CD4-positive, CD25-positive, alpha-beta regulatory T cell (primary cell): ENCODE measurements at regions not wholly inside any gene's neighbourhood (a gene's known extent, or its start where the extent isn't known, plus 50 kb on each side); places are given as distances from the start of the nearest gene placed in this dataset.

Source experiments
- ATAC-seq, 2 donors: fragments of 150-1000 bp; cut with Tn5 transposase; one replicate each; pipeline ENCODE4 v1.10.0; 2021; ENCODE audit warnings: low read depth in 2 of 2, moderate number of reproducible peaks in 2 of 2, moderate library complexity in 1 of 2
- DNase-seq, 3 donors: peaks; one replicate each; pipeline versions ENCODE4 v3.0.0 to v3.0.0-alpha.2; 2012 to 2022; ENCODE audit warnings: mixed read lengths in 1 of 3
- H3K27ac ChIP-seq: one replicate; pipeline ENCODE4 v1.7.0; 2013; ENCODE audit warnings: mild to moderate bottlenecking, low read length; ENCODE audit not compliant: insufficient read depth, poor library complexity, severe bottlenecking
- H3K27me3 ChIP-seq: one replicate; pipeline ENCODE4 v1.7.0; 2013; ENCODE audit warnings: low read length; ENCODE audit not compliant: control insufficient read depth, insufficient read depth
- H3K36me3 ChIP-seq: one replicate; pipeline ENCODE4 v1.7.0; 2013; ENCODE audit warnings: mild to moderate bottlenecking, low read length, moderate library complexity; ENCODE audit not compliant: control insufficient read depth, insufficient read depth
- H3K4me1 ChIP-seq: 2 replicates; pipeline ENCODE4 v1.7.0; 2013; ENCODE audit warnings: mild to moderate bottlenecking, low read length; ENCODE audit not compliant: insufficient read depth, control insufficient read depth, poor library complexity, severe bottlenecking
- H3K4me3 ChIP-seq: one replicate; pipeline ENCODE4 v1.7.0; 2013; ENCODE audit warnings: low read depth, mild to moderate bottlenecking, low read length, moderate library complexity
- H3K9me3 ChIP-seq, 2 experiments: 1 replicate in 1 of 2; 2 replicates in 1 of 2; pipeline ENCODE4 v1.7.0; 2013; ENCODE audit warnings: low read length in 2 of 2, mild to moderate bottlenecking in 1 of 2, moderate library complexity in 1 of 2; ENCODE audit not compliant: control insufficient read depth in 2 of 2
- H3K27ac Mint-ChIP-seq, 3 donors: one replicate each; pipeline ENCODE4 v1.8.0; 2020 to 2022; ENCODE audit warnings: mild to moderate bottlenecking in 3 of 3, mixed read lengths in 3 of 3, moderate library complexity in 2 of 3
- H3K27me3 Mint-ChIP-seq: one replicate; pipeline ENCODE4 v1.8.0; 2022; ENCODE audit warnings: mild to moderate bottlenecking, mixed read lengths
- H3K36me3 Mint-ChIP-seq: one replicate; pipeline ENCODE4 v1.8.0; 2020; ENCODE audit warnings: mixed read lengths
- H3K4me1 Mint-ChIP-seq, 4 donors: one replicate each; pipeline ENCODE4 v1.8.0; 2020 to 2022; ENCODE audit warnings: mixed read lengths in 4 of 4, mild to moderate bottlenecking in 1 of 4
- H3K4me3 Mint-ChIP-seq, 4 donors: one replicate each; pipeline ENCODE4 v1.8.0; 2020 to 2022; ENCODE audit warnings: mild to moderate bottlenecking in 4 of 4, mixed read lengths in 4 of 4, moderate library complexity in 3 of 4
- H3K9me3 Mint-ChIP-seq, 7 donors: one replicate each; pipeline ENCODE4 v1.8.0; 2020 to 2022; ENCODE audit warnings: mixed read lengths in 7 of 7, mild to moderate bottlenecking in 3 of 7, moderate library complexity in 2 of 7

GRCh38 chr2:160689441-160689840, 195.8 kb upstream of the RBMS1 start:
- peaks cover 0 to 1% (median 0%) of the 10 kb centered on the region in 7 donors for H3K9me3 Mint-ChIP-seq
- Histone ChIP-seq H3K9me3 (no peaks in the 10 kb centered on the region), H3K36me3 (no peaks in the 10 kb centered on the region), H3K4me3 (no peak overlapping the region), H3K4me1 (no peaks in the 10 kb centered on the region), H3K27ac (no peak overlapping the region), H3K27me3 (no peaks in the 10 kb centered on the region)
- peaks cover 6% of the 10 kb centered on the region for H3K27me3 Mint-ChIP-seq
- no peak for DNase-seq
- H3K27ac Mint-ChIP-seq = no peak overlapping the region
- no peak overlapping the region for H3K4me3 Mint-ChIP-seq
- no peaks in the 10 kb centered on the region for H3K4me1 Mint-ChIP-seq
- no peak for ATAC-seq
- no peaks in the 10 kb centered on the region for H3K36me3 Mint-ChIP-seq

GRCh38 chr2:160694221-160694620, 200.6 kb upstream of the RBMS1 start:
- H3K9me3 ChIP-seq = no peaks in the 10 kb centered on the region
- no peak overlapping the region for H3K27ac Mint-ChIP-seq
- no peaks in the 10 kb centered on the region for H3K4me1 ChIP-seq
- H3K4me3 Mint-ChIP-seq = no peak overlapping the region
- peaks cover 4% of the 10 kb centered on the region for H3K27me3 Mint-ChIP-seq
- H3K27me3 ChIP-seq = no peaks in the 10 kb centered on the region
- peaks cover 0 to 1% (median 0%) of the 10 kb centered on the region in 7 donors for H3K9me3 Mint-ChIP-seq
- no peak overlapping the region for H3K4me3 ChIP-seq
- ATAC-seq (no peak), DNase-seq (no peak)
- no peaks in the 10 kb centered on the region for H3K36me3 ChIP-seq
- H3K36me3 Mint-ChIP-seq = no peaks in the 10 kb centered on the region
- H3K27ac ChIP-seq = no peak overlapping the region
- no peaks in the 10 kb centered on the region for H3K4me1 Mint-ChIP-seq

DNA sequence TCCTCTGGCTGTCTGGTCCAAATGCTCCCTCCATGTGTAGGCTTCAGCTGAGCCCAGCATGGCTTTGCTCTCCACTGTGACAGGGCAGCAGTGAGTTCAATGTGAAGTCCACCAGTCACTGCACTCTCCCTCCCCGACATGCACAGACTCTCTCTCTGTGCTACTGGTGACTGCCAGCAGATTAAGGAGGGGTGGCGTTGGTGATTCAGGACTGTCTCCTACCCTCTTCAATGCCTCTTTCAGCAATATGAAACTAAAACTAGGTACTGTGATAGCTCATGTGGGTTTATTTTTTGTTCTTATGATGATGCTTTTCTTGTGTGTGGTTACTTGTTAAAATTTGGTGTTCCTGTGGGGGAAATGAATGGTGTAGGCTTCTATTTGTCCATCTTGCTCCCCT, 201.0 kb upstream of the RBMS1 start:
- Histone ChIP-seq H3K9me3 (no peaks in the 10 kb centered on the region), H3K36me3 (no peaks in the 10 kb centered on the region), H3K27me3 (no peaks in the 10 kb centered on the region), H3K4me1 (no peaks in the 10 kb centered on the region), H3K27ac (no peak overlapping the region), H3K4me3 (no peak overlapping the region)
- DNase-seq (no peak), ATAC-seq (no peak)
- Mint-ChIP-seq H3K36me3 (no peaks in the 10 kb centered on the region), H3K4me1 (no peaks in the 10 kb centered on the region), H3K27ac (no peak overlapping the region), H3K9me3 (peaks cover 0 to 1% (median 0%) of the 10 kb centered on the region in 7 donors), H3K4me3 (no peak overlapping the region), H3K27me3 (peaks cover 4% of the 10 kb centered on the region)

DNA sequence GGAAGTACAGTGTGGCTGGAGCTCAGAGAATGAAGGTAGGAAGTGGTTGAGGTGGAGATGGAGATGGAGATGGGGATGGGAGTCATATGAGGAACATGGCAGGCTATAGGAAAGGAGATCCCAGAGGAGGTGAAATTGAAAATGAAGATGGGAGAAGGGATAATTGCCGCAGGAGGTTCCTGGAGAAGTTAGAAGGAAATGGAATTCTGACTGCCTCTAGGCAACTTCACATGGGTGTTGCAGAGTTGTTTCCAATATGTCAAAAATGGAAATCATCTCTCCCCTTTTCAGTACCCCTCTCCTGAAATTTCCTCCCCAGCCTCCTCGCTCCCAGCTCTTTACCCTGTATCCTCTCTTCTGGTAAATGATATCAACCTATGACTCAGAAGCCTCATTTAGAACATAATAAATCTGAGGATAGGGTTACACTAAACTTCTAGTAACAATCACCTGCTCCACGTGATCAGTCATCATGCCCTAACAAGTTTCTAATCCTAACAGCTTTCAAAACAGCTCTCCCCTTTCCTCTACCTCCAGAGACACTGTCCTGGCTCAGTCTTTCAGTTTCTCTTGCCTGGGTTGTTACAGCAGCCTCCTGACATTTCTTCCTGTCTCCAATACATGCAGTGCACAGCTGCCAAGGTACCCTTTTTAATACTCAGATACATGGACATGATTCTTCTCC, 201.9 kb upstream of the RBMS1 start:
- no peaks in the 10 kb centered on the region for H3K36me3 Mint-ChIP-seq

DNA sequence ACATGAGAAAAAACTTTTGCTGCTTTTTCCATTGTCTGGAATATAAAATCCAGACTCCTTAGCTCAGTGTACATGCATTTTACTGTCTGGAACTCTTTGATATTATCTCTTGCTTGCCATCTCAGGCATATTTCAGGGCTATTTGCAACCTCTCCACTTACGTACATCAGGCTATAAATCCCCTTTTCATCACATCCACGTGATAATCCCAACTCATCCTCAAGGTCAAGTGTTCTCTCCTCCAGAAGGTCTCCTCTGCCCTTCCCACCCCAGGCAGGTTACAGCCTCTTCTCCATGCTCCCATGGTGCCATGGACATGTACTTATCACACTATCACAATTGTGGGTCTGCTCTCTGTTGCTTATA, 202.5 kb upstream of the RBMS1 start:
- Histone ChIP-seq H3K27me3 (no peaks in the 10 kb centered on the region), H3K9me3 (no peaks in the 10 kb centered on the region), H3K27ac (no peak overlapping the region), H3K36me3 (no peaks in the 10 kb centered on the region), H3K4me3 (no peak overlapping the region), H3K4me1 (no peaks in the 10 kb centered on the region)
- no peak for DNase-seq
- Mint-ChIP-seq H3K27ac (no peak overlapping the region), H3K4me1 (no peaks in the 10 kb centered on the region), H3K4me3 (no peak overlapping the region), H3K27me3 (peaks cover 4% of the 10 kb centered on the region), H3K36me3 (no peaks in the 10 kb centered on the region), H3K9me3 (no peaks in the 10 kb centered on the region)
- ATAC-seq = no peak

More for the DNA sequence above, 201.9 kb upstream of the RBMS1 start:
- no peaks in the 10 kb centered on the region for H3K27me3 ChIP-seq
- H3K4me1 ChIP-seq = no peaks in the 10 kb centered on the region
- no peaks in the 10 kb centered on the region for H3K9me3 Mint-ChIP-seq
- H3K4me3 Mint-ChIP-seq = no peak overlapping the region
- DNase-seq = no peak
- H3K27ac Mint-ChIP-seq = no peak overlapping the region
- no peaks in the 10 kb centered on the region for H3K4me1 Mint-ChIP-seq
- H3K27ac ChIP-seq = no peak overlapping the region
- no peak overlapping the region for H3K4me3 ChIP-seq
- no peak for ATAC-seq
- peaks cover 4% of the 10 kb centered on the region for H3K27me3 Mint-ChIP-seq
- no peaks in the 10 kb centered on the region for H3K9me3 ChIP-seq
- no peaks in the 10 kb centered on the region for H3K36me3 ChIP-seq

DNA sequence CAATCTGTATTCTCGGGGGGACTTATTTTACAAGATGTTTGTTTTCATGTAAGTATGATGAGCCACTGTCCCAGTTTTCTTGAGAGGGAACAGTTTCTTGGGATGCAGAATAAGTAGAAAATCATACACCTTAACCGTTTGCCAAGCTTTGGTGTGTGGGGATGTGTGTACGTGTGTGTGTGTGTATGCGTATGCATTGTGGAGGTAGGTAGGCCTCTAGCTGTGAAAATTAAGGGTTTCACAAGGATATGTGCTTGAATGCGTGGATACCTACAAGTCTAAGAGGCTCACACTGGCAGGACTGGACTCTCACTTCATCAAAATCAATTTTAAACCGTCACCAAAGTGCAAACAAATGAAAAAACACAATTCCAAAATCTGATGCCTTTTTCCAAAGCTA, 204.2 kb upstream of the RBMS1 start:
- no peak overlapping the region for H3K27ac ChIP-seq
- H3K4me3 ChIP-seq = no peak overlapping the region
- H3K9me3 Mint-ChIP-seq = no peaks in the 10 kb centered on the region
- H3K4me1 ChIP-seq = no peaks in the 10 kb centered on the region
- no peaks in the 10 kb centered on the region for H3K9me3 ChIP-seq
- no peaks in the 10 kb centered on the region for H3K36me3 Mint-ChIP-seq
- H3K36me3 ChIP-seq = no peaks in the 10 kb centered on the region
- no peaks in the 10 kb centered on the region for H3K27me3 ChIP-seq
- no peaks in the 10 kb centered on the region for H3K4me1 Mint-ChIP-seq
- H3K4me3 Mint-ChIP-seq = no peak overlapping the region
- DNase-seq (no peak), ATAC-seq (no peak)
- H3K27ac Mint-ChIP-seq = no peak overlapping the region
- peaks cover 4% of the 10 kb centered on the region for H3K27me3 Mint-ChIP-seq

GRCh38 chr2:160700021-160700814, 206.6 kb upstream of the RBMS1 start:
- no peaks in the 10 kb centered on the region for H3K4me1 ChIP-seq
- no peaks in the 10 kb centered on the region for H3K9me3 ChIP-seq
- Mint-ChIP-seq H3K27ac (no peak overlapping the region), H3K27me3 (no peaks in the 10 kb centered on the region), H3K9me3 (peaks cover 0 to 2% (median 0%) of the 10 kb centered on the region in 7 donors), H3K36me3 (no peaks in the 10 kb centered on the region), H3K4me1 (peaks cover 0 to 8% (median 3%) of the 10 kb centered on the region in 4 donors), H3K4me3 (no peak overlapping the region)
- H3K27me3 ChIP-seq = no peaks in the 10 kb centered on the region
- DNase-seq (no peak), ATAC-seq (no peak)
- no peak overlapping the region for H3K4me3 ChIP-seq
- no peaks in the 10 kb centered on the region for H3K36me3 ChIP-seq
- H3K27ac ChIP-seq = no peak overlapping the region

GRCh38 chr2:160701822-160702221, 208.2 kb upstream of the RBMS1 start:
- Histone ChIP-seq H3K4me1 (no peaks in the 10 kb centered on the region), H3K27me3 (no peaks in the 10 kb centered on the region), H3K27ac (no peak overlapping the region), H3K36me3 (no peaks in the 10 kb centered on the region), H3K9me3 (no peaks in the 10 kb centered on the region), H3K4me3 (no peak overlapping the region)
- Mint-ChIP-seq H3K9me3 (peaks cover 0 to 2% (median 0%) of the 10 kb centered on the region in 7 donors), H3K27ac (no peak overlapping the region), H3K4me3 (no peak overlapping the region), H3K4me1 (peaks cover 0 to 8% (median 3%) of the 10 kb centered on the region in 4 donors), H3K36me3 (no peaks in the 10 kb centered on the region), H3K27me3 (no peaks in the 10 kb centered on the region)
- DNase-seq = no peak
- ATAC-seq = no peak
